ENCODE measurements at regions not wholly inside any gene's neighbourhood (a gene's known extent, or its start where the extent isn't known, plus 50 kb on each side); places are given as distances from the start of the nearest gene placed in this dataset.

- TF ChIP-seq EZH2 (IDR thresholded peaks at IDR 0.05; ENCODE audit: insufficient read depth, poor library complexity, severe bottlenecking) (no peak), EZH2phosphoT487 (IDR thresholded peaks at IDR 0.05; ENCODE audit: insufficient read depth, low read depth) (no peak)
Measured at GRCh38 chr10:130568246-130568645, 432.1 kb downstream of the GLRX3 start.

Data from GM23248 (cell line).